HEK293 (cell line): ENCODE measurements at regions not wholly inside any gene's neighbourhood (a gene's known extent, or its start where the extent isn't known, plus 50 kb on each side); places are given as distances from the start of the nearest gene placed in this dataset.

Source experiments
- MYNN ChIP-seq: fragments of 450-650 bp; formaldehyde crosslinking; IDR thresholded peaks from 2 replicates; pipeline ENCODE4 v1.5.1; 2016; ENCODE audit warnings: missing biosample characterization, missing genetic modification characterization, borderline replicate concordance
- ZBTB17 ChIP-seq: fragments of 450-650 bp; formaldehyde crosslinking; IDR thresholded peaks from 2 replicates; pipeline ENCODE4 v1.5.1; 2016; ENCODE audit warnings: missing biosample characterization, missing genetic modification characterization
- ZBTB8A ChIP-seq: fragments of 450-650 bp; formaldehyde crosslinking; IDR thresholded peaks from 2 replicates; pipeline ENCODE4 v1.5.1; 2016; ENCODE audit warnings: missing biosample characterization, missing genetic modification characterization
- ZNF132 ChIP-seq: fragments of 450-650 bp; formaldehyde crosslinking; IDR thresholded peaks from 2 replicates; pipeline ENCODE4 v1.5.1; 2017; ENCODE audit warnings: missing biosample characterization, missing genetic modification characterization, borderline replicate concordance
- ZNF18 ChIP-seq: fragments of 450-650 bp; formaldehyde crosslinking; IDR thresholded peaks from 2 replicates; pipeline ENCODE4 v1.5.1; 2016; ENCODE audit warnings: missing biosample characterization, missing genetic modification characterization
- ZNF544 ChIP-seq: fragments of 450-650 bp; formaldehyde crosslinking; IDR thresholded peaks from 2 replicates; pipeline ENCODE4 v1.5.0; 2017; ENCODE audit warnings: missing biosample characterization, missing genetic modification characterization
- ZNF580 ChIP-seq: fragments of 450-650 bp; formaldehyde crosslinking; IDR thresholded peaks from 2 replicates; pipeline ENCODE4 v1.5.1; 2016; ENCODE audit warnings: missing biosample characterization, missing genetic modification characterization
- ZNF596 ChIP-seq: fragments of 450-650 bp; IDR thresholded peaks from 2 replicates; pipeline ENCODE4 v1.5.0; 2018; ENCODE audit warnings: missing biosample characterization, mild to moderate bottlenecking, missing genetic modification characterization, moderate library complexity
- TF ChIP-seq, protein P1 (sequence below): fragments of 450-650 bp; formaldehyde crosslinking; IDR thresholded peaks from 2 replicates; pipeline ENCODE4 v1.5.1; 2016; ENCODE audit warnings: missing biosample characterization, missing genetic modification characterization
- TF ChIP-seq, protein P2 (sequence below): fragments of 450-650 bp; formaldehyde crosslinking; IDR thresholded peaks from 2 replicates; pipeline ENCODE4 v1.5.1; 2016; ENCODE audit warnings: missing biosample characterization, missing genetic modification characterization
- TF ChIP-seq, protein P3 (sequence below): fragments of 450-650 bp; formaldehyde crosslinking; conservative IDR thresholded peaks from 2 replicates; pipeline ENCODE4 v1.5.1; 2016; ENCODE audit warnings: low read depth, missing biosample characterization, missing genetic modification characterization
- TF ChIP-seq, protein P4 (sequence below): fragments of 450-650 bp; formaldehyde crosslinking; IDR thresholded peaks from 2 replicates; pipeline ENCODE4 v1.5.1; 2016; ENCODE audit warnings: missing biosample characterization, missing genetic modification characterization
- TF ChIP-seq, protein P5 (sequence below): fragments of 450-650 bp; formaldehyde crosslinking; IDR thresholded peaks from 2 replicates; pipeline ENCODE4 v1.5.1; 2016; ENCODE audit warnings: missing biosample characterization, missing genetic modification characterization
- TF ChIP-seq, protein P6 (sequence below): fragments of 450-650 bp; formaldehyde crosslinking; IDR thresholded peaks from 2 replicates; pipeline ENCODE4 v1.5.1; 2016; ENCODE audit warnings: missing biosample characterization, missing genetic modification characterization, low read depth

DNA sequence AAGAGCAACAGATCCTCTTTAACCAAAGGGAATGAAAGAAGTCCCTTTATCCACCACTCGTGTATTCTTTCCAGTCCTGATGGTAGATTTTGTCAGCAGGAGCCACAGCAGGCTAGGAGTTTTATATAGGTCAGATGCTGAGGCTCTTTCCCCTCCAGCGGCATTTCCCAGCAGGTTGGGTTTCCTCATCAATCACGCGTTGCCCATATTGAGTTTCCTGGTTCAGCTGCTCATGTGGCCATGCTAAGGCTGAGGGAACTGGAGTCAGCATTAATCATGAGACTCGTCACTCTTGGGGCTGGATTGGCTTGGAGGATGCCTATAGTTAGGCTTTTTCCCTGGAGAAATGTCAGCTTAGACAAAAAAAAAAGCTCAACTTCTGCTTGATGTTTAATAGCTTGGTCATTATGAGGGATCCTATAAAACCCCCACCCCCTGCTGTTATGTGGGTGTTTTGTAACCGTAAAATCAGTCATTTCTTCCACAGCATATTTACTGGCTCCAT lies 193.4 kb upstream of the GAS1 start (continued):
- peak; percentile 74 for TF ChIP-seq ZNF18 (tag by site-specific recombination)
- TF ChIP-seq, protein P1, sequence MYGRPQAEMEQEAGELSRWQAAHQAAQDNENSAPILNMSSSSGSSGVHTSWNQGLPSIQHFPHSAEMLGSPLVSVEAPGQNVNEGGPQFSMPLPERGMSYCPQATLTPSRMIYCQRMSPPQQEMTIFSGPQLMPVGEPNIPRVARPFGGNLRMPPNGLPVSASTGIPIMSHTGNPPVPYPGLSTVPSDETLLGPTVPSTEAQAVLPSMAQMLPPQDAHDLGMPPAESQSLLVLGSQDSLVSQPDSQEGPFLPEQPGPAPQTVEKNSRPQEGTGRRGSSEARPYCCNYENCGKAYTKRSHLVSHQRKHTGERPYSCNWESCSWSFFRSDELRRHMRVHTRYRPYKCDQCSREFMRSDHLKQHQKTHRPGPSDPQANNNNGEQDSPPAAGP (tag by site-specific recombination) = no peak
- TF ChIP-seq ZNF596 (tag by site-specific recombination) = 0 out of 2 replicates have a peak, but pooled peaks have one; percentile 18
- TF ChIP-seq, protein P2, sequence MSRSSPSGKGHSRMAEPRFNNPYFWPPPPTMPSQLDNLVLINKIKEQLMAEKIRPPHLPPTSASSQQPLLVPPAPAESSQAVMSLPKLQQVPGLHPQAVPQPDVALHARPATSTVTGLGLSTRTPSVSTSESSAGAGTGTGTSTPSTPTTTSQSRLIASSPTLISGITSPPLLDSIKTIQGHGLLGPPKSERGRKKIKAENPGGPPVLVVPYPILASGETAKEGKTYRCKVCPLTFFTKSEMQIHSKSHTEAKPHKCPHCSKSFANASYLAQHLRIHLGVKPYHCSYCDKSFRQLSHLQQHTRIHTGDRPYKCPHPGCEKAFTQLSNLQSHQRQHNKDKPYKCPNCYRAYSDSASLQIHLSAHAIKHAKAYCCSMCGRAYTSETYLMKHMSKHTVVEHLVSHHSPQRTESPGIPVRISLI (tag by site-specific recombination) = 0 out of 2 replicates have a peak, but pooled peaks have one; percentile 19
- TF ChIP-seq, protein P3, sequence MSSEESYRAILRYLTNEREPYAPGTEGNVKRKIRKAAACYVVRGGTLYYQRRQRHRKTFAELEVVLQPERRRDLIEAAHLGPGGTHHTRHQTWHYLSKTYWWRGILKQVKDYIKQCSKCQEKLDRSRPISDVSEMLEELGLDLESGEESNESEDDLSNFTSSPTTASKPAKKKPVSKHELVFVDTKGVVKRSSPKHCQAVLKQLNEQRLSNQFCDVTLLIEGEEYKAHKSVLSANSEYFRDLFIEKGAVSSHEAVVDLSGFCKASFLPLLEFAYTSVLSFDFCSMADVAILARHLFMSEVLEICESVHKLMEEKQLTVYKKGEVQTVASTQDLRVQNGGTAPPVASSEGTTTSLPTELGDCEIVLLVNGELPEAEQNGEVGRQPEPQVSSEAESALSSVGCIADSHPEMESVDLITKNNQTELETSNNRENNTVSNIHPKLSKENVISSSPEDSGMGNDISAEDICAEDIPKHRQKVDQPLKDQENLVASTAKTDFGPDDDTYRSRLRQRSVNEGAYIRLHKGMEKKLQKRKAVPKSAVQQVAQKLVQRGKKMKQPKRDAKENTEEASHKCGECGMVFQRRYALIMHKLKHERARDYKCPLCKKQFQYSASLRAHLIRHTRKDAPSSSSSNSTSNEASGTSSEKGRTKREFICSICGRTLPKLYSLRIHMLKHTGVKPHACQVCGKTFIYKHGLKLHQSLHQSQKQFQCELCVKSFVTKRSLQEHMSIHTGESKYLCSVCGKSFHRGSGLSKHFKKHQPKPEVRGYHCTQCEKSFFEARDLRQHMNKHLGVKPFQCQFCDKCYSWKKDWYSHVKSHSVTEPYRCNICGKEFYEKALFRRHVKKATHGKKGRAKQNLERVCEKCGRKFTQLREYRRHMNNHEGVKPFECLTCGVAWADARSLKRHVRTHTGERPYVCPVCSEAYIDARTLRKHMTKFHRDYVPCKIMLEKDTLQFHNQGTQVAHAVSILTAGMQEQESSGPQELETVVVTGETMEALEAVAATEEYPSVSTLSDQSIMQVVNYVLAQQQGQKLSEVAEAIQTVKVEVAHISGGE = no peak
- TF ChIP-seq, protein P4, sequence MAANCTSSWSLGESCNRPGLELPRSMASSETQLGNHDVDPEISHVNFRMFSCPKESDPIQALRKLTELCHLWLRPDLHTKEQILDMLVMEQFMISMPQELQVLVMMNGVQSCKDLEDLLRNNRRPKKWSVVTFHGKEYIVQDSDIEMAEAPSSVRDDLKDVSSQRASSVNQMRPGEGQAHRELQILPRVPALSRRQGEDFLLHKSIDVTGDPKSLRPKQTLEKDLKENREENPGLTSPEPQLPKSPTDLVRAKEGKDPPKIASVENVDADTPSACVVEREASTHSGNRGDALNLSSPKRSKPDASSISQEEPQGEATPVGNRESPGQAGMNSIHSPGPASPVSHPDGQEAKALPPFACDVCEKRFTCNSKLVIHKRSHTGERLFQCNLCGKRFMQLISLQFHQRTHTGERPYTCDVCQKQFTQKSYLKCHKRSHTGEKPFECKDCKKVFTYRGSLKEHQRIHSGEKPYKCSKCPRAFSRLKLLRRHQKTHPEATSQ (tag by site-specific recombination) = no peak
- TF ChIP-seq, protein P5, sequence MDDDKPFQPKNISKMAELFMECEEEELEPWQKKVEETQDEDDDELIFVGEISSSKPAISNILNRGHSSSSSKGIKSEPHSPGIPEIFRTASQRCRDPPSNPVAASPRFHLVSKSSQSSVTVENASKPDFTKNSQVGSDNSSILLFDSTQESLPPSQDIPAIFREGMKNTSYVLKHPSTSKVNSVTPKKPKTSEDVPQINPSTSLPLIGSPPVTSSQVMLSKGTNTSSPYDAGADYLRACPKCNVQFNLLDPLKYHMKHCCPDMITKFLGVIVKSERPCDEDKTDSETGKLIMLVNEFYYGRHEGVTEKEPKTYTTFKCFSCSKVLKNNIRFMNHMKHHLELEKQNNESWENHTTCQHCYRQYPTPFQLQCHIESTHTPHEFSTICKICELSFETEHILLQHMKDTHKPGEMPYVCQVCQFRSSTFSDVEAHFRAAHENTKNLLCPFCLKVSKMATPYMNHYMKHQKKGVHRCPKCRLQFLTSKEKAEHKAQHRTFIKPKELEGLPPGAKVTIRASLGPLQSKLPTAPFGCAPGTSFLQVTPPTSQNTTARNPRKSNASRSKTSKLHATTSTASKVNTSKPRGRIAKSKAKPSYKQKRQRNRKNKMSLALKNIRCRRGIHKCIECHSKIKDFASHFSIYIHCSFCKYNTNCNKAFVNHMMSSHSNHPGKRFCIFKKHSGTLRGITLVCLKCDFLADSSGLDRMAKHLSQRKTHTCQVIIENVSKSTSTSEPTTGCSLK = no peak
- TF ChIP-seq, protein P6, sequence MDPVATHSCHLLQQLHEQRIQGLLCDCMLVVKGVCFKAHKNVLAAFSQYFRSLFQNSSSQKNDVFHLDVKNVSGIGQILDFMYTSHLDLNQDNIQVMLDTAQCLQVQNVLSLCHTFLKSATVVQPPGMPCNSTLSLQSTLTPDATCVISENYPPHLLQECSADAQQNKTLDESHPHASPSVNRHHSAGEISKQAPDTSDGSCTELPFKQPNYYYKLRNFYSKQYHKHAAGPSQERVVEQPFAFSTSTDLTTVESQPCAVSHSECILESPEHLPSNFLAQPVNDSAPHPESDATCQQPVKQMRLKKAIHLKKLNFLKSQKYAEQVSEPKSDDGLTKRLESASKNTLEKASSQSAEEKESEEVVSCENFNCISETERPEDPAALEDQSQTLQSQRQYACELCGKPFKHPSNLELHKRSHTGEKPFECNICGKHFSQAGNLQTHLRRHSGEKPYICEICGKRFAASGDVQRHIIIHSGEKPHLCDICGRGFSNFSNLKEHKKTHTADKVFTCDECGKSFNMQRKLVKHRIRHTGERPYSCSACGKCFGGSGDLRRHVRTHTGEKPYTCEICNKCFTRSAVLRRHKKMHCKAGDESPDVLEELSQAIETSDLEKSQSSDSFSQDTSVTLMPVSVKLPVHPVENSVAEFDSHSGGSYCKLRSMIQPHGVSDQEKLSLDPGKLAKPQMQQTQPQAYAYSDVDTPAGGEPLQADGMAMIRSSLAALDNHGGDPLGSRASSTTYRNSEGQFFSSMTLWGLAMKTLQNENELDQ (tag by site-specific recombination) = peak; percentile 34
- no peak for TF ChIP-seq MYNN (tag by site-specific recombination)
- no peak for TF ChIP-seq ZNF544 (tag by site-specific recombination)
- TF ChIP-seq ZBTB17 (tag by site-specific recombination) = peak; percentile 93
- TF ChIP-seq ZNF580 (tag by site-specific recombination) = peak; percentile 61; the same call in 1 of the 2 replicates
- peak; percentile 82 for TF ChIP-seq ZBTB8A (tag by site-specific recombination)
- no peak for TF ChIP-seq ZNF132 (tag by site-specific recombination)
